Stomach (tissue), 4 donors: ENCODE measurements at regions not wholly inside any gene's neighbourhood (a gene's known extent, or its start where the extent isn't known, plus 50 kb on each side); places are given as distances from the start of the nearest gene placed in this dataset.

Experiments
- POLR2A ChIP-seq, 4 donors: fragments of 450-650 bp; IDR thresholded peaks; one replicate each; pipeline ENCODE4 v1.6.1; 2016; ENCODE audit warnings: antibody characterized with exemption in 4 of 4, control low read depth in 2 of 4, mild to moderate bottlenecking in 1 of 4, moderate library complexity in 1 of 4
- POLR2AphosphoS5 ChIP-seq, 3 donors: sonication (generic); formaldehyde crosslinking; IDR thresholded peaks; one replicate each; pipeline ENCODE4 v1.6.1; 2016; ENCODE audit warnings: antibody characterized with exemption in 3 of 3
- TF ChIP-seq, protein P1 (sequence below), 7 experiments: fragments of 450-650 bp in 4 of 7; fragments of 200-600 bp in 3 of 7; sonication (generic) in 3 of 7; IDR thresholded peaks; one replicate each; pipeline ENCODE4 v1.5.1; 2016 to 2019; ENCODE audit warnings: antibody characterized with exemption in 7 of 7, control low read depth in 2 of 7, mild to moderate bottlenecking in 1 of 7

DNA sequence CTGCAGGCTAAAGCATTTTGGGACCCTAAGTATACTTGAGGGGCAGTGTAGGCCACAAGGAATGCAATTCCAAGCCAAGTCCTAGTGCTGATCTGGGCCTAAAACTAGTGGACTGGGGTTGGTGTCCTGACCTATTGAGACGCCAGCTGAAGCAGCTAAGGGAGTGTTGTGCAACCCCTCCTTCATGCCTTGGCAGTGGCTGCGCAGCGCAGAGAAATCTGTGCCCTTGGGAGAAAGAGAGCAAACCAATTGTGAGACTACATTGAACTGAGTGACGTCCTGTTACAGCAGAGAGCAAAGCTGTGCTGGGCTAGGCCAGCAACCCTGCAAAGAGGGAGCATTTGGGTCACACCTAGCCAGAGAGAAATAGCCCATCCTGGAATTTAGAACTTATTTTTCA is 2715.0 kb upstream of the PCDH20 start:
- TF ChIP-seq, protein P1, sequence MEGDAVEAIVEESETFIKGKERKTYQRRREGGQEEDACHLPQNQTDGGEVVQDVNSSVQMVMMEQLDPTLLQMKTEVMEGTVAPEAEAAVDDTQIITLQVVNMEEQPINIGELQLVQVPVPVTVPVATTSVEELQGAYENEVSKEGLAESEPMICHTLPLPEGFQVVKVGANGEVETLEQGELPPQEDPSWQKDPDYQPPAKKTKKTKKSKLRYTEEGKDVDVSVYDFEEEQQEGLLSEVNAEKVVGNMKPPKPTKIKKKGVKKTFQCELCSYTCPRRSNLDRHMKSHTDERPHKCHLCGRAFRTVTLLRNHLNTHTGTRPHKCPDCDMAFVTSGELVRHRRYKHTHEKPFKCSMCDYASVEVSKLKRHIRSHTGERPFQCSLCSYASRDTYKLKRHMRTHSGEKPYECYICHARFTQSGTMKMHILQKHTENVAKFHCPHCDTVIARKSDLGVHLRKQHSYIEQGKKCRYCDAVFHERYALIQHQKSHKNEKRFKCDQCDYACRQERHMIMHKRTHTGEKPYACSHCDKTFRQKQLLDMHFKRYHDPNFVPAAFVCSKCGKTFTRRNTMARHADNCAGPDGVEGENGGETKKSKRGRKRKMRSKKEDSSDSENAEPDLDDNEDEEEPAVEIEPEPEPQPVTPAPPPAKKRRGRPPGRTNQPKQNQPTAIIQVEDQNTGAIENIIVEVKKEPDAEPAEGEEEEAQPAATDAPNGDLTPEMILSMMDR (IDR thresholded peaks at IDR 0.05): no peak
- TF ChIP-seq POLR2AphosphoS5 (IDR thresholded peaks at IDR 0.05): no peak
- TF ChIP-seq POLR2A (IDR thresholded peaks at IDR 0.05): no peak
